HCT116 (cell line): ENCODE measurements at regions not wholly inside any gene's neighbourhood (a gene's known extent, or its start where the extent isn't known, plus 50 kb on each side); places are given as distances from the start of the nearest gene placed in this dataset.

Source experiments
- ATAC-seq: fragments of 200-7000 bp; cut with Tn5 transposase; 2 replicates; pipeline ENCODE4 v1.9.1; 2020; ENCODE audit warnings: mild to moderate bottlenecking, moderate library complexity
- BruUV-seq: library from RNA; stranded (reverse); fragments of 400-500 nt; replicated peaks from 2 replicates; lab custom pipeline; 2021; lab: Mats Ljungman, UMichigan
- CTCF ChIA-PET: fragments of 300-600 bp; sonication (Branson Sonifier 250); formaldehyde crosslinking; loops from one replicate; lab custom pipeline; 2021; ENCODE audit warnings: antibody characterized with exemption; lab: Charles Lee
- POLR2A ChIA-PET: fragments of 300-600, 350-600 bp; sonication (Branson Sonifier 250); formaldehyde crosslinking; loops from one replicate; lab custom pipeline; 2021; ENCODE audit warnings: antibody characterized with exemption; lab: Charles Lee
- RAD21 ChIA-PET, 2 experiments: fragments of 300-600 bp; sonication (Branson Sonifier 250); formaldehyde crosslinking; loops; one replicate each; lab custom pipeline; 2023; ENCODE audit warnings: low total read pairs in 2 of 2; ENCODE audit not compliant: uncharacterized antibody in 2 of 2, unreplicated experiment in 2 of 2, low non-redundant PET in 1 of 2; lab: Charles Lee
- DNase-seq: peaks from one replicate; pipeline ENCODE4 v3.0.0-alpha.2; 2010; ENCODE audit warnings: low read depth, low spot score
- H2AFZ ChIP-seq: fragments of 200-600 bp; shearing (Covaris generic), sonication (generic); 2 replicates; pipeline ENCODE4 v1.6.1; 2017; ENCODE audit warnings: low read depth, mixed run types, mixed read lengths, antibody characterized with exemption, low read length; ENCODE audit not compliant: poor library complexity, severe bottlenecking
- H3K27ac ChIP-seq: 2 replicates; pipeline ENCODE4 v1.5.1; 2012; ENCODE audit warnings: low read depth, low read length
- H3K27me3 ChIP-seq: fragments of 200-600 bp; sonication (generic); 2 replicates; pipeline ENCODE4 v1.6.1; 2016; ENCODE audit warnings: mixed run types, low read length, mixed read lengths; ENCODE audit not compliant: insufficient read depth
- H3K36me3 ChIP-seq, 2 experiments: fragments of 200-500 bp in 1 of 2; fragments of 200-600 bp in 1 of 2; sonication (Bioruptor generic) in 1 of 2; sonication (generic) in 1 of 2; 2 replicates each; pipeline versions ENCODE4 v1.5.1 to v1.6.1; 2014 to 2016; ENCODE audit warnings: low read length in 2 of 2, inconsistent platforms in 1 of 2, mixed read lengths in 1 of 2, mixed run types in 1 of 2; ENCODE audit not compliant: insufficient read depth in 2 of 2, control insufficient read depth in 1 of 2
- H3K4me1 ChIP-seq, 2 experiments: fragments of 200-600 bp in 1 of 2; sonication (generic) in 1 of 2; 2 replicates each; pipeline versions ENCODE4 v1.5.1 to v1.6.1; 2012 to 2017; ENCODE audit warnings: low read length in 2 of 2, inconsistent platforms in 1 of 2, mild to moderate bottlenecking in 1 of 2, mixed read lengths in 1 of 2, mixed run types in 1 of 2, moderate library complexity in 1 of 2; ENCODE audit not compliant: insufficient read depth in 2 of 2, control insufficient read depth in 1 of 2
- H3K4me2 ChIP-seq: fragments of 200-600 bp; sonication (generic); 2 replicates; pipeline ENCODE4 v1.6.1; 2017; ENCODE audit warnings: mixed run types, low read length, mixed read lengths
- H3K4me3 ChIP-seq, 2 experiments: fragments of 200-600 bp in 1 of 2; sonication (generic) in 1 of 2; replicated peaks in 1 of 2; 2 replicates each; pipeline ENCODE4 v1.5.1; 2011 to 2016; ENCODE audit warnings: low read length in 2 of 2, control low read depth in 1 of 2, low read depth in 1 of 2, mild to moderate bottlenecking in 1 of 2, mixed read lengths in 1 of 2, mixed run types in 1 of 2
- H3K79me2 ChIP-seq: fragments of 200-600 bp; sonication (generic); 2 replicates; pipeline ENCODE4 v1.6.1; 2017; ENCODE audit warnings: mild to moderate bottlenecking, mixed run types, low read length, moderate library complexity, mixed read lengths; ENCODE audit not compliant: insufficient read depth
- H3K9ac ChIP-seq: fragments of 200-600 bp; sonication (generic); 2 replicates; pipeline ENCODE4 v1.6.1; 2016; ENCODE audit warnings: low read length, mixed read lengths
- H3K9me2 ChIP-seq: fragments of 200-600 bp; sonication (generic), shearing (Covaris generic); 2 replicates; pipeline ENCODE4 v1.6.1; 2017; ENCODE audit warnings: mixed run types, mild to moderate bottlenecking, moderate library complexity; ENCODE audit not compliant: insufficient read depth
- H3K9me3 ChIP-seq, 2 experiments: fragments of 200-500 bp in 1 of 2; fragments of 200-600 bp in 1 of 2; sonication (Bioruptor generic) in 1 of 2; sonication (generic) in 1 of 2; 2 replicates each; pipeline ENCODE4 v1.6.1; 2014 to 2017; ENCODE audit warnings: low read length in 2 of 2, mixed read lengths in 2 of 2, inconsistent platforms in 1 of 2, low read depth in 1 of 2, mild to moderate bottlenecking in 1 of 2, mixed run types in 1 of 2, moderate library complexity in 1 of 2; ENCODE audit not compliant: control insufficient read depth in 1 of 2, insufficient read depth in 1 of 2
- H4K20me1 ChIP-seq: fragments of 200-600 bp; sonication (generic), shearing (Covaris generic); 2 replicates; pipeline ENCODE4 v1.6.1; 2017; ENCODE audit warnings: mixed run types, mild to moderate bottlenecking, moderate library complexity; ENCODE audit not compliant: insufficient read depth
- CBX3 ChIP-seq: IDR thresholded peaks from 2 replicates; pipeline ENCODE4 v1.6.1; 2012; ENCODE audit warnings: low read depth
- EGR1 ChIP-seq: IDR thresholded peaks from 2 replicates; pipeline ENCODE4 v1.6.1; 2012; ENCODE audit warnings: low read depth
- ELF1 ChIP-seq: IDR thresholded peaks from 2 replicates; pipeline ENCODE4 v1.6.1; 2012; ENCODE audit warnings: low read depth, borderline replicate concordance
- EZH2 ChIP-seq: fragments of 200-600 bp; sonication (generic); IDR thresholded peaks from 2 replicates; pipeline ENCODE4 v1.6.1; 2017; ENCODE audit warnings: antibody characterized with exemption, mixed run types
- JUND ChIP-seq: IDR thresholded peaks from 2 replicates; pipeline ENCODE4 v1.6.1; 2012
- SRF ChIP-seq: IDR thresholded peaks from 2 replicates; pipeline ENCODE4 v1.6.1; 2012; ENCODE audit warnings: low read depth
- TCF7L2 ChIP-seq: IDR thresholded peaks from 2 replicates; pipeline ENCODE4 v1.7.0; 2011; ENCODE audit warnings: borderline replicate concordance, inconsistent platforms; ENCODE audit not compliant: insufficient read depth, insufficient read length; ENCODE audit errors: extremely low read depth
- YY1 ChIP-seq: IDR thresholded peaks from 2 replicates; pipeline ENCODE4 v1.6.1; 2011; ENCODE audit warnings: low read length, low read depth, moderate library complexity, mild to moderate bottlenecking; ENCODE audit not compliant: insufficient replicate concordance; ENCODE audit errors: extremely low read depth
- ZNF274 ChIP-seq: fragments of 200-500 bp; sonication (Bioruptor generic); IDR thresholded peaks from 2 replicates; pipeline ENCODE4 v1.6.1; 2014; ENCODE audit warnings: mild to moderate bottlenecking, low read depth, low read length, inconsistent platforms
- intact Hi-C: fragments of 100-400 bp; cut with micrococcal nuclease; formaldehyde crosslinking; loops from 2 replicates; pipeline ENCODE4 v1.10.0; 2022
- TF ChIP-seq, protein P1 (sequence below), 3 experiments: fragments of 200-600 bp in 1 of 3; sonication (generic) in 1 of 3; IDR thresholded peaks in 2 of 3; conservative IDR thresholded peaks in 1 of 3; 2 replicates each; pipeline ENCODE4 v1.5.1; 2012 to 2017; ENCODE audit warnings: low read depth in 2 of 3, low read length in 2 of 3, antibody characterized with exemption in 1 of 3, borderline replicate concordance in 1 of 3, control low read depth in 1 of 3, mild to moderate bottlenecking in 1 of 3, mixed read lengths in 1 of 3, mixed run types in 1 of 3, moderate library complexity in 1 of 3; ENCODE audit not compliant: insufficient read depth in 1 of 3
- TF ChIP-seq, protein P2 (sequence below): IDR thresholded peaks from 2 replicates; pipeline ENCODE4 v1.6.1; 2012
- TF ChIP-seq, protein P3 (sequence below): IDR thresholded peaks from 2 replicates; pipeline ENCODE4 v1.6.1; 2011; ENCODE audit warnings: mild to moderate bottlenecking, low read length, moderate library complexity; ENCODE audit not compliant: insufficient replicate concordance; ENCODE audit errors: extremely low read depth

DNA sequence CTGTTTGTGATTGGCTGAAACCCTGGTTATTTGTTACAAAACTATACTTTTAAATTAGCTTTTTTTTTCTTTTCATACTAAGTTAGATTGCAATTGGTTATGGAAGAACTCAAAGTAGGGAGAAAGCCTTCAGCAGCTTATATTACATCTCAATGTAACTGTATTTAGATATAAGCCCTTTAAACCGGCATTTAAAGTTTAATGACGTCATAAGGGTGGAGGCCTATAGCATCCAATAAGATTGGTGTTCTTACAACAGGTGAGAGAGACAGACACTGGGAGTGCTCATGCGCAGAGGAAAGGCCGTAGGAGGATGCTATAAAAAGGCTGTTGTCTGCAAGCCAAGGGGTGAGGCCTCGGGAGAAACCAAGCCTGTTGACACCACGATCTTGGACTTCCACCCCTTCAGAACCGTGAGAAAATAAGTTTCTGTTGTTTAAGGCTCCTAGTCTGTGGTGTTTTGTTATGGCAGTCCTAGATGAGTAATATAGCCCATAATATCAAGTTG lies 1198.8 kb upstream of the SPRY2 start:
- H3K27ac ChIP-seq = no peak overlapping the region
- no peak overlapping the region for H3K9ac ChIP-seq
- no peaks in the 10 kb centered on the region for H4K20me1 ChIP-seq
- no peaks in the 10 kb centered on the region for H3K79me2 ChIP-seq
- no TSS peak for BruUV-seq
- H3K4me2 ChIP-seq = no peak overlapping the region
- H3K9me3 ChIP-seq = no peaks in the 10 kb centered on the region
- H3K27me3 ChIP-seq = no peaks in the 10 kb centered on the region
- no peaks in the 10 kb centered on the region for H3K9me2 ChIP-seq
- H3K4me1 ChIP-seq = no peaks in the 10 kb centered on the region
- ChIA-PET RAD21 (no interaction called here), POLR2A (no interaction called here), CTCF (no interaction called here)
- H2AFZ ChIP-seq = no peak overlapping the region
- DNase-seq (no peak), ATAC-seq (no peak)
- TF ChIP-seq YY1 (no peak), EGR1 (no peak), SRF (no peak), JUND (no peak), EZH2 (no peak), ELF1 (no peak), ZNF274 (no peak), CBX3 (no peak), TCF7L2 (no peak)
- TF ChIP-seq, protein P1, sequence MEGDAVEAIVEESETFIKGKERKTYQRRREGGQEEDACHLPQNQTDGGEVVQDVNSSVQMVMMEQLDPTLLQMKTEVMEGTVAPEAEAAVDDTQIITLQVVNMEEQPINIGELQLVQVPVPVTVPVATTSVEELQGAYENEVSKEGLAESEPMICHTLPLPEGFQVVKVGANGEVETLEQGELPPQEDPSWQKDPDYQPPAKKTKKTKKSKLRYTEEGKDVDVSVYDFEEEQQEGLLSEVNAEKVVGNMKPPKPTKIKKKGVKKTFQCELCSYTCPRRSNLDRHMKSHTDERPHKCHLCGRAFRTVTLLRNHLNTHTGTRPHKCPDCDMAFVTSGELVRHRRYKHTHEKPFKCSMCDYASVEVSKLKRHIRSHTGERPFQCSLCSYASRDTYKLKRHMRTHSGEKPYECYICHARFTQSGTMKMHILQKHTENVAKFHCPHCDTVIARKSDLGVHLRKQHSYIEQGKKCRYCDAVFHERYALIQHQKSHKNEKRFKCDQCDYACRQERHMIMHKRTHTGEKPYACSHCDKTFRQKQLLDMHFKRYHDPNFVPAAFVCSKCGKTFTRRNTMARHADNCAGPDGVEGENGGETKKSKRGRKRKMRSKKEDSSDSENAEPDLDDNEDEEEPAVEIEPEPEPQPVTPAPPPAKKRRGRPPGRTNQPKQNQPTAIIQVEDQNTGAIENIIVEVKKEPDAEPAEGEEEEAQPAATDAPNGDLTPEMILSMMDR (IDR thresholded peaks at IDR 0.05 in 2 of 3, conservative IDR thresholded peaks at IDR 0.05 in 1 of 3; ENCODE audit: borderline replicate concordance in 1 of 3, insufficient read depth in 1 of 3, low read depth in 2 of 3, low read length in 2 of 3) = no peak
- TF ChIP-seq, protein P2, sequence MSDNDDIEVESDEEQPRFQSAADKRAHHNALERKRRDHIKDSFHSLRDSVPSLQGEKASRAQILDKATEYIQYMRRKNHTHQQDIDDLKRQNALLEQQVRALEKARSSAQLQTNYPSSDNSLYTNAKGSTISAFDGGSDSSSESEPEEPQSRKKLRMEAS = no peak
- TF ChIP-seq, protein P3, sequence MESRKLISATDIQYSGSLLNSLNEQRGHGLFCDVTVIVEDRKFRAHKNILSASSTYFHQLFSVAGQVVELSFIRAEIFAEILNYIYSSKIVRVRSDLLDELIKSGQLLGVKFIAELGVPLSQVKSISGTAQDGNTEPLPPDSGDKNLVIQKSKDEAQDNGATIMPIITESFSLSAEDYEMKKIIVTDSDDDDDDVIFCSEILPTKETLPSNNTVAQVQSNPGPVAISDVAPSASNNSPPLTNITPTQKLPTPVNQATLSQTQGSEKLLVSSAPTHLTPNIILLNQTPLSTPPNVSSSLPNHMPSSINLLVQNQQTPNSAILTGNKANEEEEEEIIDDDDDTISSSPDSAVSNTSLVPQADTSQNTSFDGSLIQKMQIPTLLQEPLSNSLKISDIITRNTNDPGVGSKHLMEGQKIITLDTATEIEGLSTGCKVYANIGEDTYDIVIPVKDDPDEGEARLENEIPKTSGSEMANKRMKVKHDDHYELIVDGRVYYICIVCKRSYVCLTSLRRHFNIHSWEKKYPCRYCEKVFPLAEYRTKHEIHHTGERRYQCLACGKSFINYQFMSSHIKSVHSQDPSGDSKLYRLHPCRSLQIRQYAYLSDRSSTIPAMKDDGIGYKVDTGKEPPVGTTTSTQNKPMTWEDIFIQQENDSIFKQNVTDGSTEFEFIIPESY = no peak
- intact Hi-C loops = loop anchor here (5.0 kb wide), 1 partner anchor 333 kb away; no protein-coding TSS in a partner anchor
- H3K36me3 ChIP-seq = no peaks in the 10 kb centered on the region
- no peak overlapping the region for H3K4me3 ChIP-seq
